ENCODE measurements at regions not wholly inside any gene's neighbourhood (a gene's known extent, or its start where the extent isn't known, plus 50 kb on each side); places are given as distances from the start of the nearest gene placed in this dataset.

DNA sequence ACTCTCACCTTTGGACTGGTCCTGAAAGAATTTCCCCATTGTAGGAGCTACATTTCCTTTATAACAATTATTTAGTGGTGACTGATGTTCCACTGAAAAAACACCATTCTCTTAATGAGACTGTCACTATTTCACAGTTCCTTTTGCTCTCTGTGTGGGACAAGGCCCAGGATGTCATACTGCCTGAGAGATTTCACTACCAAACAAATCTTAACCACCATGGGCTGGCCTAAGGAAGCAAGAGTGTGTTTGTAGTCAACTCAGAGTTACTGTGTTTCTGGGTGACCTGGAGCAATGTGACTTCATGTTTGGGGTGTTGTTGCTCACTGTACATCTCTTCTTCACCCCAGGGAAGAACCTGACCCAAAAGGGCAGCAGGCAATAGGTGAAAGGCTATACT, 50.1 kb upstream of the ZNF608 start:
- TF ChIP-seq, protein P1, sequence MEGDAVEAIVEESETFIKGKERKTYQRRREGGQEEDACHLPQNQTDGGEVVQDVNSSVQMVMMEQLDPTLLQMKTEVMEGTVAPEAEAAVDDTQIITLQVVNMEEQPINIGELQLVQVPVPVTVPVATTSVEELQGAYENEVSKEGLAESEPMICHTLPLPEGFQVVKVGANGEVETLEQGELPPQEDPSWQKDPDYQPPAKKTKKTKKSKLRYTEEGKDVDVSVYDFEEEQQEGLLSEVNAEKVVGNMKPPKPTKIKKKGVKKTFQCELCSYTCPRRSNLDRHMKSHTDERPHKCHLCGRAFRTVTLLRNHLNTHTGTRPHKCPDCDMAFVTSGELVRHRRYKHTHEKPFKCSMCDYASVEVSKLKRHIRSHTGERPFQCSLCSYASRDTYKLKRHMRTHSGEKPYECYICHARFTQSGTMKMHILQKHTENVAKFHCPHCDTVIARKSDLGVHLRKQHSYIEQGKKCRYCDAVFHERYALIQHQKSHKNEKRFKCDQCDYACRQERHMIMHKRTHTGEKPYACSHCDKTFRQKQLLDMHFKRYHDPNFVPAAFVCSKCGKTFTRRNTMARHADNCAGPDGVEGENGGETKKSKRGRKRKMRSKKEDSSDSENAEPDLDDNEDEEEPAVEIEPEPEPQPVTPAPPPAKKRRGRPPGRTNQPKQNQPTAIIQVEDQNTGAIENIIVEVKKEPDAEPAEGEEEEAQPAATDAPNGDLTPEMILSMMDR (IDR thresholded peaks at IDR 0.05; ENCODE audit: insufficient read depth, low read depth, low read length) = no peak

DNA sequence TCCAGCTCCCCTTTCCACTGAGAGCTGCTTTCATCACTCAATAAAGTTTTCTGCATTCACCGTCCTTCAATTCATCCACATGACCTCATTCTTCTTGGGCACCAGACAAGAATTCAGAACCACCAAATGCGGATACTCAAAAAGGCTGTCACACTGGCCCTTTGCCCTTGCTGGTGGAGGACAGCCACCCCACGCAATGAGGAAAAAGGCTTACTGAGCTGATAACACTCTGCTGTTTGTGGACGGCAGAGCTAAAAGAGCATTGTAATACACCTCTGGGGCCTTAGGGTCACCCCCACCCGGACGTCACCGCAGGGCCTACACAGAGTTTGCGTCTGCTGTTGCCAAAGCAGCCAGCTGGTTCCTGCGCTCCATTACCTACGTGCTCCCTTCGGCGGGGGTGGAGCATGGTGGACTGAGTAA, 51.2 kb upstream of the ZNF608 start:
- DNase-seq (ENCODE audit: low read depth) = no peak
- TF ChIP-seq, protein P1 (IDR thresholded peaks at IDR 0.05; ENCODE audit: insufficient read depth, low read depth, low read length) = no peak
- no peak overlapping the region for H3K4me3 ChIP-seq (ENCODE audit: low read depth, low read length)

More for the DNA sequence above, 50.1 kb upstream of the ZNF608 start:
- no peak for DNase-seq (ENCODE audit: low read depth)
- H3K4me3 ChIP-seq (ENCODE audit: low read depth, low read length) = no peak overlapping the region

DNA sequence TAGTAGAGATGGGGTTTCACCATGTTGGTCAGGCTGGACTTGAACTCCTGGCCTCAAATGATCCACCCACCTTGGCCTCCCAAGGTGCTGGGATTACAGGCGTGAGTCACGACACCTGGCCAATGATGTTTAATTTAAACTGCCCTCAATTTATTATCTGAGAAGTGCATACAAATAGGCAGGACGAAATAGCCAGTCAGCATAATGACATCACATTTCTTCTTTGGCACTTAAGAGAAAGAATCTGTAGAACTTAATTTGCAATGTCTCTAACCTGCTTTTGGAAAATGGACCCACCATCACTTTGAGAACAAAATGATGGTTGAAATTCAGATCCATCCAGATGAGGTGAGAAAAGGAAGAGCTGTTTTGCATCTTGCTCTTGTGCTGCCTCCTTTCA, 52.5 kb upstream of the ZNF608 start:
- TF ChIP-seq, protein P1 (IDR thresholded peaks at IDR 0.05; ENCODE audit: insufficient read depth, low read depth, low read length) = no peak
- no peak for DNase-seq (ENCODE audit: low read depth)

DNA sequence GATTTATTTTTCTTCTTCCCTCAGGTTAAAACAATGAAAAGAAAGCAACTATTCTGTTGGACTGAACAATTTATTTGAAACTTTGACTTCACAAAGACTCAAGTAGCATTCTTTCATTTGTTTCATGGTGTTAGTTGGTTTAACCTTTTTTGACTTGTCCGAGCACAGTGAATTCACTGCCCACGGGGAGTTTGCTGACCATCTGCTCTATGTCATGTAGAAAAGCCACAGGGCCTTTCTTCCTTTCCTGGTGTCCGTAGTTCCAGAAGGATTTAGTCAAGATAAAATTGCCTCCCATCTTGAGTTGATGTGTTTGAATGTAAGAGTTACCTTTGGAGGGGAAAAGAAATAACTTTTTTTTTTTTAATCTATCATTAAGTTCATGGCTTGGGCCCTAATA, 55.1 kb upstream of the ZNF608 start:
- TF ChIP-seq, protein P1 (IDR thresholded peaks at IDR 0.05; ENCODE audit: insufficient read depth, low read depth, low read length) = no peak
- DNase-seq (ENCODE audit: low read depth) = no peak
- H3K4me3 ChIP-seq (ENCODE audit: low read depth, low read length) = no peak overlapping the region

More for the DNA sequence above, 52.5 kb upstream of the ZNF608 start:
- H3K4me3 ChIP-seq (ENCODE audit: low read depth, low read length) = no peak overlapping the region

DNA sequence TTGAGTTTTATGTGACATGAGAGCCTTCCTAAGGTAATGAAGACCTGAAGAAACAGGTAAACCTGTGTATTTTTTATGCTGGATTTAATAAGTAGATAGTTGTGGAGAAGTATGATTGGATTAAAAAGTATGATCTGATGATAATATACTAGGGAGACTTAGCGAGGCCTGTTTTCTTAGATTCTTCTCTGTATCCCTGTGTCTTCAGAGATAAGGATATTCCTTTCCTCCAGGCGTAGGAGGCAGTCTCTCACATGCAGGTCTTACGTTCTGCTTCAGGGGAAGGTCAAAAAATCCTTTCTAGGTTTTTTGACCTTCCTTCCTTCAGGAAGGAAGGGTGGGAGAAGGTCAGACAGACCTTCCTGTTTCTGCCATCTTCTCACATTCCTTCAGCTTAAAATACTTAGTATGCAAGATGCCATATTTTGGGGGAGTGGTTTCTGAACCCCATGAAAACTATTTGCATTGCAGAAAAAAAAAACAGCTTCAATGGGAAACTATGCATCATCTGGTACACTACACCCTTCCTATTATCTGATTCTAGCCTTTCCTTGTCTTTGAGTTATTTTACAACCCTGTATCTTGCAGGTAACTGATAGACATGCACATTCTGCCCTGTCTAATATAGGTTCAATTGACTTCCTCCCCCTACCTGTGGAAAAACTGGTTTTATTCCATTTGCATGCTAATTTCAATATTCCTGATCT, 57.3 kb upstream of the ZNF608 start:
- no peak for DNase-seq (ENCODE audit: low read depth)
- H3K4me3 ChIP-seq (ENCODE audit: low read depth, low read length) = no peak overlapping the region
- TF ChIP-seq, protein P1 (IDR thresholded peaks at IDR 0.05; ENCODE audit: insufficient read depth, low read depth, low read length) = no peak

DNA sequence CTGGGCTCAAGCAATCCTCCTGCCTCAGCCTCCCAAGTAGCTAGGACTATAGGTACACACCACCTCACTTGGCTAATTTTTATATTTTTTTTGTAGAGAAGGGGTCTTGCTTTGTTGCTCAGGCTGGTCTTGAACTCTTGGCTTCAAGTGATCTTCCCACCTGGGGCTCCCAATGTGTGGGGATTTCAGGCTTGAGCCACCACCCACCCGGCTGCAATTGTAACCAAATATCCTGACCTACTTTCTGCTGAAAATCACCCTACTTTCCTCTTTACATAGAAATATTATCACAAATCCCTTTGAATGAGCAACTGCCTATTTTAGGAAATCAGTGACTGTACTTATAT, 59.6 kb upstream of the ZNF608 start:
- TF ChIP-seq, protein P1 (IDR thresholded peaks at IDR 0.05; ENCODE audit: insufficient read depth, low read depth, low read length) = no peak
- no peak for DNase-seq (ENCODE audit: low read depth)

More for the DNA sequence above, 59.6 kb upstream of the ZNF608 start:
- H3K4me3 ChIP-seq (ENCODE audit: low read depth, low read length) = no peak overlapping the region

Data from fibroblast of villous mesenchyme (primary cell).